ENCODE measurements at regions not wholly inside any gene's neighbourhood (a gene's known extent, or its start where the extent isn't known, plus 50 kb on each side); places are given as distances from the start of the nearest gene placed in this dataset.

DNA sequence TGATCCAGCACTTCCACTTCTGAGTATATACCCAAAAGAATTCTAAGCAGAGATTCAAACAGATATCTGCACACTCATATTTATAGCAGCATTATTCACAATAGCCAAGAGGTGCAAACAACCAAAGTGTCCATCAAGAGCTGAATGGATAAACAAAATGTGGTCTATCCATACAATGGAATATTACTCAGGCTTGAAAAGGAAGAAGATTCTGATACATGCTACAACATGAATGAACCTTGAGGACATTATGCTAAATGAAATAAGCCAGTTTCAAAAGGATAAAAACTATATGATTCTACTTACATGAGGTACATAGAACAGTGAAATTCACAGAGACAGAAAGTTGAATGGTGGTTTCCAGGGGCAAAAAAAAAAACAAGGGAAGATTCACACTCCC is 88.9 kb downstream of the CCDC185 start:
- TF ChIP-seq, protein P1, sequence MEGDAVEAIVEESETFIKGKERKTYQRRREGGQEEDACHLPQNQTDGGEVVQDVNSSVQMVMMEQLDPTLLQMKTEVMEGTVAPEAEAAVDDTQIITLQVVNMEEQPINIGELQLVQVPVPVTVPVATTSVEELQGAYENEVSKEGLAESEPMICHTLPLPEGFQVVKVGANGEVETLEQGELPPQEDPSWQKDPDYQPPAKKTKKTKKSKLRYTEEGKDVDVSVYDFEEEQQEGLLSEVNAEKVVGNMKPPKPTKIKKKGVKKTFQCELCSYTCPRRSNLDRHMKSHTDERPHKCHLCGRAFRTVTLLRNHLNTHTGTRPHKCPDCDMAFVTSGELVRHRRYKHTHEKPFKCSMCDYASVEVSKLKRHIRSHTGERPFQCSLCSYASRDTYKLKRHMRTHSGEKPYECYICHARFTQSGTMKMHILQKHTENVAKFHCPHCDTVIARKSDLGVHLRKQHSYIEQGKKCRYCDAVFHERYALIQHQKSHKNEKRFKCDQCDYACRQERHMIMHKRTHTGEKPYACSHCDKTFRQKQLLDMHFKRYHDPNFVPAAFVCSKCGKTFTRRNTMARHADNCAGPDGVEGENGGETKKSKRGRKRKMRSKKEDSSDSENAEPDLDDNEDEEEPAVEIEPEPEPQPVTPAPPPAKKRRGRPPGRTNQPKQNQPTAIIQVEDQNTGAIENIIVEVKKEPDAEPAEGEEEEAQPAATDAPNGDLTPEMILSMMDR (conservative IDR thresholded peaks at IDR 0.05; ENCODE audit: low read length), result no peak
- no peak for TF ChIP-seq EZH2phosphoT487 (IDR thresholded peaks at IDR 0.05; ENCODE audit: borderline replicate concordance)

Data from Loucy (cell line).